ENCODE measurements at regions not wholly inside any gene's neighbourhood (a gene's known extent, or its start where the extent isn't known, plus 50 kb on each side); places are given as distances from the start of the nearest gene placed in this dataset.

DNA sequence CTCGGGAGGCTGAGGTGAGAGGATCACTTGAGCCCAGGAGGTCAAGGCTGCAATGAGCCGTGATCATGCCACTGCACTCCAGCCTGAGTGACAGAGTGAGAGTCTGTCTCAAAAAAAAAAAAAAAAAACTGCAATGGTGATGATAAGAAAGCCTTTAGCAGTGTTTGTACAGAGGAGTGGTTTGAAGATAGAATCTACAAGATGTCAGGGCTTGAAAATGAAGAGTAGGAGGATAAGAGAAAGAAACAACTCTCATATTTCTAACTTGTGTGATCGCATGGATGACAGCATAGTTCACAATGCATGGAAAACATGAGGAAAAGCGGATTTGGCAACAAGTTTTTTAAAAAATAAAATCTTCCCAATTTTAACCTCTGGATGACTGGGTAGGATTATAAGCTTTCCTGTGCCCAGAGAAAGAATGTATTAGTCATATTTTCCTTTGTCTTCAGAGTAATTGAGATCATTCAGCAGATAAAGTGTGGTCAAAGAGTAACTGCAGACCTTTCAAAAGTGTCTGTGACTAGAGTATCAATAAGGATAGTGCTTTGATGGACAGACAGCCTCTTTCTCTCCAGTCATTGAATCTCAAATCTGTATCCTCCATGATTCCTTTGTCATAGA, 328.1 kb downstream of the CASP12 start:
- Histone ChIP-seq H3K36me3 (no peaks in the 10 kb centered on the region), H3K9me3 (peaks cover 0 to 3% of the 10 kb centered on the region in 2 donors), H3K4me3 (no peak overlapping the region), H3K27ac (no peak overlapping the region), H3K27me3 (no peaks in the 10 kb centered on the region), H3K4me1 (no peaks in the 10 kb centered on the region)
- intact Hi-C loops (cut with DNase I), result no loop called here
- ATAC-seq (no peak), DNase-seq (no peak)
- TF ChIP-seq, protein P1, sequence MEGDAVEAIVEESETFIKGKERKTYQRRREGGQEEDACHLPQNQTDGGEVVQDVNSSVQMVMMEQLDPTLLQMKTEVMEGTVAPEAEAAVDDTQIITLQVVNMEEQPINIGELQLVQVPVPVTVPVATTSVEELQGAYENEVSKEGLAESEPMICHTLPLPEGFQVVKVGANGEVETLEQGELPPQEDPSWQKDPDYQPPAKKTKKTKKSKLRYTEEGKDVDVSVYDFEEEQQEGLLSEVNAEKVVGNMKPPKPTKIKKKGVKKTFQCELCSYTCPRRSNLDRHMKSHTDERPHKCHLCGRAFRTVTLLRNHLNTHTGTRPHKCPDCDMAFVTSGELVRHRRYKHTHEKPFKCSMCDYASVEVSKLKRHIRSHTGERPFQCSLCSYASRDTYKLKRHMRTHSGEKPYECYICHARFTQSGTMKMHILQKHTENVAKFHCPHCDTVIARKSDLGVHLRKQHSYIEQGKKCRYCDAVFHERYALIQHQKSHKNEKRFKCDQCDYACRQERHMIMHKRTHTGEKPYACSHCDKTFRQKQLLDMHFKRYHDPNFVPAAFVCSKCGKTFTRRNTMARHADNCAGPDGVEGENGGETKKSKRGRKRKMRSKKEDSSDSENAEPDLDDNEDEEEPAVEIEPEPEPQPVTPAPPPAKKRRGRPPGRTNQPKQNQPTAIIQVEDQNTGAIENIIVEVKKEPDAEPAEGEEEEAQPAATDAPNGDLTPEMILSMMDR (IDR thresholded peaks at IDR 0.05), result no peak

DNA sequence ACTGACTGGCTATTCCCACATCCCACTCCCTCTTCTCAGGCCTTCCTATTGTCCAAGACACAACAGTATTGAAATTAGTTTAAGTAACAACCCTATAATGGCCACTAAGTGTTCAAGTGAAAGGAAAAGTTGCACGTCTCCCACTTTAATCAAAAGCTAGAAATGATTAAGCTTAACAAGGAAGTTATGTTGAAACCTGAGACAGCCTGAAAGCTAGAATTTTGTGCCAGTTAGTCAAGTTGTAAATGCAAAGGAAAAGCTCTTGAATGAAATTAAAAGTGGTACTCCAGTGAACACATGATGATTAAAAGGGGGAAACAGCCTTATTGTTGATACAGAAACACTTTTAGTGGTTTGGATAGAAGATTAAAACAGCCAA, 332.7 kb downstream of the CASP12 start:
- TF ChIP-seq, protein P1 (IDR thresholded peaks at IDR 0.05), result no peak
- DNase-seq (peak in 2 of 4 donors; percentile 13 to 47), ATAC-seq (peak; percentile 90)
- H3K36me3 ChIP-seq, result no peaks in the 10 kb centered on the region
- peak overlapping the region in 1 of 2 donors; percentile 44 for H3K27ac ChIP-seq
- H3K27me3 ChIP-seq, result no peaks in the 10 kb centered on the region
- H3K4me1 ChIP-seq, result no peaks in the 10 kb centered on the region
- H3K4me3 ChIP-seq, result no peak overlapping the region
- intact Hi-C loops (cut with DNase I), result no loop called here
- peaks cover 0 to 14% of the 10 kb centered on the region in 2 donors for H3K9me3 ChIP-seq

DNA sequence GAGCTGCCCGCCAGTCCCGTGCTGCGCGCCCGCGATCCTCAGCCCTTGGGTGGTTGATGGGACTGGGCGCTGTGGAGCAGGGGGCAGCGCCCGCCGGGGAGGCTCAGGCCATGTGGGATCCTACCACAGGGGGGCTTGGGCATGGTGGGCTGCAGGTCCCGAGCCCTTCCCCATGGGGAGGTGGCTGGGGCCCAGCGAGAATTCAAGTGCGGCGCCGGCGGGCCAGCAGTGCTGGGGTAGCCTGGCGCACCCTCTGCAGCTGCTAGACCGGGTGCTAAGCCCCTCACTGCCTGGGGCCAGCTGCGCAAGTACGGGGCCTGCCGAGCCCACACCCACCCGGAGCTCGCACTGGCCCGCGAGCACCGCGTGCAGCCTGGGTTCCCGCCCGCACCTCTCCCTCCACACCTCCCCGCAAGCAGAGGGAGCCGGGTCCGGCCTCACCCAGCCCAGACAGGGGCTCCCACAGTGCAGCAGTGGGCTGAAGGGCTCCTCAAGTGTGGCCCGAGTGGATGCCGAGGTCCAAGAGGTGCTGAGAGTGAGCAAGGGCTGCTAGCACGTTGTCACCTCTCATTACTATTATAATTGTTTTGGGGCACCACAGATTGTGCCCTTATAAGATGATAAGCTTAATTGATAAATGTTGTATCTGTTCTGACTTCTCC, 333.2 kb downstream of the CASP12 start:
- H3K4me1 ChIP-seq, result no peaks in the 10 kb centered on the region
- intact Hi-C loops (cut with DNase I), result no loop called here

DNA sequence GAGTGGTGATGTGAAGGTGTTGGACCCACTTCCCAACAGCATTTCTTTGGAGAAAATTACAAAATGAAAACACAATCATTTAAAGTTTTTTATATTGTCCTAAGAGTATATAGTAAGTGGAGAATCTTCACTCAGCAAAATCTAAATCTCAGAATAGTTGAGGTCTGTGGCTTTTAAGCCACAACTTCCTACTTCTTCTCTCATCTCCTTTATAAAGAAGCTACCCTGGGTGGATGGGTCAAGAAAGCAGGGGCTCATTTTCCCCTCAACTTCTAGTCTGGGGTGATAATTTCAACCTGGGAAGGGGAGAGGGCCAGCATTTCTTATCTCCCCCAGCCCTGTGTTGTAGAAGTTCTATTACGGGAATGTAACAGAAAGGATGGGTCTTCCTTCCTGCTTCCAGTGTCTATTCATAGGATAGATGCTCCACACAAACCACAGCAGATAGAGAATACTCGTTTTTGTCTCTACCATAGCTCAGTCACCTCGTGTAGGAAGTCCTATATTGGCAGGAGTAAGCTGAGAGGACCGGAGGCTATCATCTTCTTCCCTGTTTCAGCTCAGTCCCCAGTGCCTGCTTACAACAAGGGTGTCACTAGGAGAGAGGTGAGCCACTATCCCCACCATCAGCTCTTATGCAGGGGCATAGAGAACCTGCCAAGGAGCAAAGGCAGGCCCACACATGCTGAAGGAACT, 341.5 kb downstream of the CASP12 start:
- intact Hi-C loops (cut with DNase I), result no loop called here
- Histone ChIP-seq H3K4me1 (no peaks in the 10 kb centered on the region), H3K9me3 (no peaks in the 10 kb centered on the region), H3K27me3 (no peaks in the 10 kb centered on the region), H3K4me3 (no peak overlapping the region), H3K27ac (no peak overlapping the region), H3K36me3 (no peaks in the 10 kb centered on the region)
- DNase-seq, result no peak
- ATAC-seq, result no peak
- TF ChIP-seq, protein P1 (IDR thresholded peaks at IDR 0.05), result no peak

More for the DNA sequence above, 333.2 kb downstream of the CASP12 start:
- Histone ChIP-seq H3K4me3 (no peak overlapping the region), H3K36me3 (no peaks in the 10 kb centered on the region), H3K27me3 (no peaks in the 10 kb centered on the region), H3K9me3 (peaks cover 0 to 14% of the 10 kb centered on the region in 2 donors), H3K27ac (peak overlapping the region in 1 of 2 donors; percentile 44)
- TF ChIP-seq, protein P1 (IDR thresholded peaks at IDR 0.05), result no peak
- ATAC-seq, result peak; percentile 67
- peak in 2 of 4 donors; percentile 31 to 65 for DNase-seq

DNA sequence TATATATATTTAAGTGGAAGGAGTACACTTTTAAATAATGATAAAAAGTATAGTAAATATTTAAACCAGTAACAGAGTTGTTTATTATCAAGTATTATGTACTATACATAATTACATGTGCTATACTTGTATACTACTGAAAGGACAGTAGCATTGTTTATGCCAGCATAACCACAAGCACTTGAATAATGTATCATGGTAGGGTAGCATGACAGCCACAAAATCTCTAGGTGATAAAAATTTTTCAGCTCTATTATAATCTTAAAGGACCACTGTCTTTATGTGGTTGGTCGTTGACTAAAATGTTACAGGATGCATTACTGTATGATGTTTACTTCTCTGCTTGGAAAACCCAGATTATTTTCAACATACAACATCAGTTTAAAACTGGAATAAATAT, 349.2 kb downstream of the CASP12 start:
- no peak for DNase-seq
- ATAC-seq, result no peak

More for the DNA sequence above, 349.2 kb downstream of the CASP12 start:
- Histone ChIP-seq H3K36me3 (no peaks in the 10 kb centered on the region), H3K27ac (no peak overlapping the region), H3K27me3 (no peaks in the 10 kb centered on the region), H3K4me3 (no peak overlapping the region), H3K4me1 (no peaks in the 10 kb centered on the region), H3K9me3 (no peaks in the 10 kb centered on the region)
- TF ChIP-seq, protein P1 (IDR thresholded peaks at IDR 0.05), result no peak
- intact Hi-C loops (cut with DNase I), result no loop called here

Data from left lung (tissue), 4 donors.